Pancreas (tissue), 10 donors: ENCODE measurements at regions not wholly inside any gene's neighbourhood (a gene's known extent, or its start where the extent isn't known, plus 50 kb on each side); places are given as distances from the start of the nearest gene placed in this dataset.
"Not testable (repeated sequence)": the region's sequence is repeated elsewhere in the genome, so short reads cannot be mapped to it uniquely, and the experiment has no call there.

ENCODE experiments used
- ATAC-seq, 4 donors: fragments of 200-7000 bp; cut with Tn5 transposase; one replicate each; pipeline versions ENCODE4 v1.8.0 to v1.9.1; 2020; ENCODE audit warnings: mild to moderate bottlenecking in 4 of 4, moderate library complexity in 4 of 4
- DNase-seq, 6 donors: peaks; one replicate each; pipeline ENCODE4 v3.0.0-alpha.2; 2020
- FAIRE-seq: peaks from 2 replicates; lab custom pipeline; 2012; peaks lifted over from hg19 to GRCh38; lab: Jason Lieb, UNC
- H3K27ac ChIP-seq, 4 donors: fragments of 200-600 bp; sonication (generic); 1 replicate in 3 of 4; 2 replicates in 1 of 4; pipeline versions ENCODE4 v1.5.0 to v1.8.0; 2020
- H3K27me3 ChIP-seq, 4 donors: fragments of 200-600 bp; one replicate each; pipeline ENCODE4 v1.8.0; 2021
- H3K36me3 ChIP-seq, 3 donors: fragments of 200-600 bp; sonication (generic) in 1 of 3; one replicate each; pipeline versions ENCODE4 v1.5.0 to v1.8.0; 2020 to 2021
- H3K4me1 ChIP-seq, 3 donors: fragments of 200-600 bp; one replicate each; pipeline ENCODE4 v1.8.0; 2021
- H3K4me3 ChIP-seq, 4 donors: fragments of 200-600 bp; sonication (generic) in 2 of 4; one replicate each; pipeline versions ENCODE4 v1.5.0 to v1.8.0; 2020 to 2021
- H3K9me3 ChIP-seq, 4 donors: fragments of 200-600 bp; one replicate each; pipeline ENCODE4 v1.8.0; 2021
- CTCF ChIP-seq, 4 donors: fragments of 200-600 bp; sonication (generic) in 3 of 4; IDR thresholded peaks; one replicate each; pipeline versions ENCODE4 v1.5.0 to v1.8.0; 2021; ENCODE audit warnings: antibody characterized with exemption in 4 of 4
- WGBS, 2 donors: extraction: QIAGEN DNeasy Blood & Tissue Kit; methylation state at CpG; one replicate each; pipeline ENCODE4 v1.1.7; 2013; 5-methylcytosine and 5-hydroxymethylcytosine counted together
- intact Hi-C, 3 donors: fragments of 100-400 bp; cut with DNase I; formaldehyde crosslinking; loops; one replicate each; pipeline versions ENCODE4 v1.11.1 to v1.14.2; 2022
- donor health status: healthy with polysubstance abuse.
- donor health status: DM: no; HTN: no; CAD: no; lungs with moderate emphysema.
- donor health status: DM: no; HTN: no; CAD: no.
- donor health status: control.
- donor health status: control.
- donor health status: Bipolar disorder and iron deficiency.
- donor health status: DM: yes; HTN: yes; CAD: no.
- donor health status: DM: no; HTN: no; CAD: no.
- donor health status: DM: no; HTN: no; CAD: no.
- donor health status: DM: yes; HTN: yes; CAD: no.

GRCh38 chr3:153484842-153485241 lies 322.8 kb downstream of the RAP2B start:
- 54 to 67% methylated on average over 3 of the region's 3 CpGs for WGBS, 2 donors
- no peaks in the 10 kb centered on the region for H3K9me3 ChIP-seq
- DNase-seq (no peak), FAIRE-seq (no peak), ATAC-seq (no peak)
- intact Hi-C loops: no loop called here
- TF ChIP-seq CTCF (IDR thresholded peaks at IDR 0.05): no peak
- no peak overlapping the region for H3K4me3 ChIP-seq
- H3K27ac ChIP-seq: no peak overlapping the region
- H3K4me1 ChIP-seq: no peaks in the 10 kb centered on the region
- no peaks in the 10 kb centered on the region for H3K27me3 ChIP-seq
- H3K36me3 ChIP-seq: no peaks in the 10 kb centered on the region

GRCh38 chr3:153495422-153495821 lies 333.4 kb downstream of the RAP2B start:
- Histone ChIP-seq H3K27me3 (no peaks in the 10 kb centered on the region), H3K4me1 (no peaks in the 10 kb centered on the region), H3K36me3 (no peaks in the 10 kb centered on the region), H3K27ac (no peak overlapping the region), H3K4me3 (no peak overlapping the region), H3K9me3 (no peaks in the 10 kb centered on the region)
- TF ChIP-seq CTCF (IDR thresholded peaks at IDR 0.05): no peak
- ATAC-seq (no peak), FAIRE-seq (no peak), DNase-seq (no peak)
- intact Hi-C loops: no loop called here

- TF ChIP-seq CTCF (IDR thresholded peaks at IDR 0.05): no peak
- Histone ChIP-seq H3K9me3 (no peaks in the 10 kb centered on the region), H3K4me1 (no peaks in the 10 kb centered on the region), H3K4me3 (no peak overlapping the region), H3K27me3 (no peaks in the 10 kb centered on the region), H3K36me3 (no peaks in the 10 kb centered on the region), H3K27ac (no peak overlapping the region)
- ATAC-seq (no peak), DNase-seq (no peak), FAIRE-seq (no peak)
- 40 to 65% methylated on average over 1 of the region's 1 CpG for WGBS, 2 donors
- intact Hi-C loops: no loop called here
These were observed 340.7 kb downstream of the RAP2B start for GRCh38 chr3:153502682-153503081.

- WGBS, 2 donors: 73 to 81% methylated on average over 7 of the region's 7 CpGs
- TF ChIP-seq CTCF (IDR thresholded peaks at IDR 0.05): no peak
These were observed 341.8 kb downstream of the RAP2B start for GRCh38 chr3:153503873-153504272.

GRCh38 chr3:153506205-153506604 lies 344.2 kb downstream of the RAP2B start:
- intact Hi-C loops, H3K27me3 ChIP-seq, DNase-seq, H3K9me3 ChIP-seq, H3K4me1 ChIP-seq, H3K27ac ChIP-seq, H3K36me3 ChIP-seq, ATAC-seq, FAIRE-seq, H3K4me3 ChIP-seq: not testable (repeated sequence)
- WGBS, 2 donors: 76 to 85% methylated on average over 8 of the region's 13 CpGs

More at GRCh38 chr3:153503873-153504272, 341.8 kb downstream of the RAP2B start:
- H3K36me3 ChIP-seq: no peaks in the 10 kb centered on the region
- H3K27ac ChIP-seq: no peak overlapping the region
- ATAC-seq (no peak), DNase-seq (no peak), FAIRE-seq (no peak)
- intact Hi-C loops: no loop called here
- H3K4me1 ChIP-seq: no peaks in the 10 kb centered on the region
- no peak overlapping the region for H3K4me3 ChIP-seq
- H3K9me3 ChIP-seq: no peaks in the 10 kb centered on the region
- no peaks in the 10 kb centered on the region for H3K27me3 ChIP-seq

- H3K4me1 ChIP-seq, H3K9me3 ChIP-seq, FAIRE-seq, ATAC-seq, H3K4me3 ChIP-seq, H3K27me3 ChIP-seq, H3K27ac ChIP-seq, H3K36me3 ChIP-seq, intact Hi-C loops: not testable (repeated sequence)
- DNase-seq: peak in 1 of 6 donors; percentile 19
- WGBS, 2 donors: 61 to 63% methylated on average over 9 to 13 of the region's 15 CpGs
These were observed 344.7 kb downstream of the RAP2B start for GRCh38 chr3:153506686-153507085.
